ENCODE measurements at regions not wholly inside any gene's neighbourhood (a gene's known extent, or its start where the extent isn't known, plus 50 kb on each side); places are given as distances from the start of the nearest gene placed in this dataset.
"Not testable (repeated sequence)": the region's sequence is repeated elsewhere in the genome, so short reads cannot be mapped to it uniquely, and the experiment has no call there.

GRCh38 chr4:126899331-126899801 lies 733.4 kb upstream of the INTU start:
- Histone ChIP-seq H3K9me3 (peaks cover 41% of the 10 kb centered on the region), H3K36me3 (ENCODE audit: low read depth) (no peaks in the 10 kb centered on the region), H3K4me3 (no peak overlapping the region), H3K4me1 (ENCODE audit: low read depth) (no peaks in the 10 kb centered on the region)
- intact Hi-C loops (cut with DNase I, micrococcal nuclease): no loop called here
- TF ChIP-seq CTCF (IDR thresholded peaks at IDR 0.05): no peak
- DNase-seq (no peak), ATAC-seq (no peak)

GRCh38 chr4:126906466-126906865 lies 726.3 kb upstream of the INTU start:
- DNase-seq (no peak), ATAC-seq (no peak)
- peaks cover 11% of the 10 kb centered on the region for H3K9me3 ChIP-seq
- intact Hi-C loops (cut with DNase I, micrococcal nuclease): no loop called here
- no peak overlapping the region for H3K4me3 ChIP-seq
- no peaks in the 10 kb centered on the region for H3K4me1 ChIP-seq (ENCODE audit: low read depth)
- no peaks in the 10 kb centered on the region for H3K36me3 ChIP-seq (ENCODE audit: low read depth)
- no peak for TF ChIP-seq CTCF (IDR thresholded peaks at IDR 0.05)

GRCh38 chr4:126907389-126907788 lies 725.4 kb upstream of the INTU start:
- Histone ChIP-seq H3K4me3 (no peak overlapping the region), H3K36me3 (ENCODE audit: low read depth) (no peaks in the 10 kb centered on the region), H3K9me3 (peaks cover 9% of the 10 kb centered on the region), H3K4me1 (ENCODE audit: low read depth) (no peaks in the 10 kb centered on the region)
- no peak for TF ChIP-seq CTCF (IDR thresholded peaks at IDR 0.05)
- no peak for ATAC-seq
- DNase-seq: no peak
- intact Hi-C loops (cut with DNase I, micrococcal nuclease): no loop called here

GRCh38 chr4:126916049-126916625 lies 716.6 kb upstream of the INTU start:
- ATAC-seq (no peak), DNase-seq (no peak)
- H3K4me1 ChIP-seq (ENCODE audit: low read depth): no peaks in the 10 kb centered on the region
- no peak overlapping the region for H3K4me3 ChIP-seq
- intact Hi-C loops (cut with DNase I, micrococcal nuclease): no loop called here
- peaks cover 14% of the 10 kb centered on the region for H3K9me3 ChIP-seq
- H3K36me3 ChIP-seq (ENCODE audit: low read depth): no peaks in the 10 kb centered on the region
- TF ChIP-seq CTCF (IDR thresholded peaks at IDR 0.05): no peak

GRCh38 chr4:126916626-126917140 lies 716.1 kb upstream of the INTU start:
- Histone ChIP-seq H3K4me3 (no peak overlapping the region), H3K9me3 (peaks cover 18% of the 10 kb centered on the region), H3K4me1 (ENCODE audit: low read depth) (no peaks in the 10 kb centered on the region), H3K36me3 (ENCODE audit: low read depth) (no peaks in the 10 kb centered on the region)
- DNase-seq (no peak), ATAC-seq (no peak)
- no peak for TF ChIP-seq CTCF (IDR thresholded peaks at IDR 0.05)
- intact Hi-C loops (cut with DNase I, micrococcal nuclease): no loop called here

GRCh38 chr4:126922328-126922938 lies 710.3 kb upstream of the INTU start:
- H3K4me1 ChIP-seq (ENCODE audit: low read depth); intact Hi-C loops (cut with DNase I, micrococcal nuclease); ATAC-seq; DNase-seq; H3K4me3 ChIP-seq; H3K36me3 ChIP-seq (ENCODE audit: low read depth): not testable (repeated sequence)
- H3K9me3 ChIP-seq: peaks cover 36% of the 10 kb centered on the region
